ENCODE measurements at regions not wholly inside any gene's neighbourhood (a gene's known extent, or its start where the extent isn't known, plus 50 kb on each side); places are given as distances from the start of the nearest gene placed in this dataset.
"Not testable (repeated sequence)": the region's sequence is repeated elsewhere in the genome, so short reads cannot be mapped to it uniquely, and the experiment has no call there.

DNA sequence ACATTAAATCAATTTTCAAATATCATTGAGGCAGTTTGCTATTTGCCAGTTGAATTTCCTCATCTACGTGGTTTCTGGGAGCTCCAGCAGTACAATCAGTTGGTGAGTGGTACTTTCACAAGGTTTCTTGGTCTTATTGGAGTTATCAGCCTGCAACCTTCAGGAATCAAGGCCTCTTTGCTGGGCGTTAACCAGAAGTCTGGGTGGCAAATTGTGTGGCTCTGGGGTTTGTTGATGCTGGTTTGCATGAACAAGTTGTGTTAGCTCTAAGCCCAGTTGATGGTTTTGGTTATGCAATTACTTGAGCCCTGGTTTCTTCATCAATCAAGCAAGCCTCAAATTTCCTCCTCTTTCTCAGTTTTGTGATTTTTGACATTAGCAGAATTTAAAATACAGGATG lies 152.9 kb upstream of the ANKRD55 start:
- no peak for DNase-seq (ENCODE audit: low spot score)

DNA sequence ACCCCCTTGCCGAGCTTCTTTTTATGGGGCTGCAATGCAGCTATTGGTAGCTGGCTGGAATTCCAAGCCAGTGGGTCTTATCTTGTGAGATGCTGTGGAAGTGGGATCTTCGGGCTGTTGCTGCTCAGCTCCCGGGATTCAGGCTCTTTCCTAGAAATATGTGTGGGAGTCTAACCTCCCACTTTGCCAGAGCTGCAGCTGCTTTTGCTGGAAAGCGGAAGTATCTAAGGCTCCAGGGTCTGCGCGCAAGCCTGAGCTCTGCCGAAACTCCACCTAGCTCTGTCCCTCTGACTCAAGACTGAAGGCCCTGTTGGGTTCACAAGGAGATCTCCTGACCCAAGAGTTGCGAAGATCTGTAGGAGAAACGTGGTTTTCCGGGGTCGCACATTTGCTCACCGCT lies 151.1 kb upstream of the ANKRD55 start:
- no peak for DNase-seq (ENCODE audit: low spot score)

DNA sequence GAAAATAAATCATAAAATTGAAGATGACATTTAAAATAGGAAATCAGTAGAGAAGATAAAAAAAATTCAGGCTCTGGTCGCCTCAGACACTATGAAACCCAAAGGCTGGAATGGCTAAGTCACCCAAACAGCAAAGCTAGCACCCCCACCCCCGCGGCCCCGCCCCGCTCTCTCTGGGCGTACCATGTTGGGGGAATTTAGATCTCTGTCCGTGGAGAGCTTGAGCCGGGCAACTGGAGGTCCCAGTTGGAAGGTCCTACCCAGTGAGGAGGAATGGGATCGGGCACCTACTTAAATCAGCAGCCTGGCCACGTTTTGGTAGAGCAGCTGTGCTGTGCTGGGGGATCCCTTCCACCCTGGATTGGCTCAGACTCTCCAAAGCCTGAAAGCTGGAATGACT lies 150.6 kb upstream of the ANKRD55 start:
- DNase-seq (ENCODE audit: low spot score), result no peak

DNA sequence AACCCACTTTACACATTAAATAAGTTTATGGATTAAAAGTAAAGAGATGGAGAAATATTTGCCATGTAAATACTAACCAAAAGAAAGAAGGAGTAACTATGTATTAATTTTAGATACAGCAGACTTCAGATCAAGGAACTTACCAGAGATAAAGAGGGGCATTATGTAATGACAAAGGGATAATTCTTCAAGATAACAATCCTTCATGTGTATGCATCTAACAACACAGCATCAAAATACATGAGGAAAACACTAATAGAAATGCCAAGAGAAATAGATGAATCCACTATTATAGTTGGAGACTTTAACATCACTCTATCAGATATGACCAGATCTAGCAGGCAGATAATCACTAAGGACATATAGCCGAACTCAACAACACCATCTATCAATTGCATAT lies 149.8 kb upstream of the ANKRD55 start:
- no peak for DNase-seq (ENCODE audit: low spot score)

GRCh38 chr5:56377573-56377972 lies 144.4 kb upstream of the ANKRD55 start:
- no peak for DNase-seq (ENCODE audit: low spot score)

- no peak for DNase-seq (ENCODE audit: low spot score)
Measured at GRCh38 chr5:56376128-56376527, 143.0 kb upstream of the ANKRD55 start.

- no peak for DNase-seq (ENCODE audit: low spot score)
Measured at GRCh38 chr5:56375011-56375410, 141.9 kb upstream of the ANKRD55 start.

DNA sequence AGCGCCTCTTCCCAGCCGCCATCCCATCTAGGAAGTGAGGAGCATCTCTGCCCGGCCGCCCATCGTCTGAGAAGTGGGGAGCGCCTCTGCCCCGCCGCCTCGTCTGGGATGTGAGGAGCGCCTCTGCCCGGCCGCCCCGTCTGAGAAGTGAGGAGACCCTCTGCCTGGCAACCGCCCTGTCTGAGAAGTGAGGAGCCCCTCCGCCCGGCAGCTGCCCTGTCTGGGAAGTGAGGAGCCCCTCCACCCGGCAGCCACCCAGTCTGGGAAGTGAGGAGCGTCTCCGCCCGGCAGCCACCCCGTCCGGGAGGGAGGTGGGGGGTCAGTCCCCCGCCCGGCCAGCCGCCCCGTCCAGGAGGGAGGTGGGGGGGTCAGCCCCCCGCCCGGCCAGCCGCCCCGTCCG lies 139.4 kb upstream of the ANKRD55 start:
- DNase-seq (ENCODE audit: low spot score), result not testable (repeated sequence)

- no peak for DNase-seq (ENCODE audit: low spot score)
Measured at GRCh38 chr5:56369361-56369811, 136.3 kb upstream of the ANKRD55 start.

- DNase-seq (ENCODE audit: low spot score), result no peak
Measured at GRCh38 chr5:56367748-56368147, 134.6 kb upstream of the ANKRD55 start.

DNA sequence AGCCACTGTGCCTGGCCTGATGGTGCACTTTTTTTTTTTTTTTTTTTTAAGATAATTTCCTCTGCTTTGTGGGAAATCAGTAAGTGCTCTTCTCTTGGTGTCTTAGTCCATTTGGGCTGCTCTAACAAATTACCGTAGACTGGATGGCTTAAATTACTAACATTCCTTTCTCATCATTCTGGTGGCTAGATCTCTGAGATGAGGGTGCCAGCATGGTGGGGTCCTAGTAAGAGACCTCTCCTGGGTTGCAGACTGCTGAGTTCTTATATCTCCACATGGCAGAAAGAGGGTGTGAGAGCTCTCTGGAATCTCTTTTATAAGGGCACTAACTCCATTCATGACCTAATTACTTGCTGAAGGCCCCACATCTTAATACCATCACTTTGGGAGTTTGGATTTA lies 133.9 kb upstream of the ANKRD55 start:
- no peak for DNase-seq (ENCODE audit: low spot score)

GRCh38 chr5:56361398-56361797 lies 128.3 kb upstream of the ANKRD55 start:
- DNase-seq (ENCODE audit: low spot score), result no peak

- no peak for DNase-seq (ENCODE audit: low spot score)
Measured at GRCh38 chr5:56360816-56361215, 127.7 kb upstream of the ANKRD55 start.

DNA sequence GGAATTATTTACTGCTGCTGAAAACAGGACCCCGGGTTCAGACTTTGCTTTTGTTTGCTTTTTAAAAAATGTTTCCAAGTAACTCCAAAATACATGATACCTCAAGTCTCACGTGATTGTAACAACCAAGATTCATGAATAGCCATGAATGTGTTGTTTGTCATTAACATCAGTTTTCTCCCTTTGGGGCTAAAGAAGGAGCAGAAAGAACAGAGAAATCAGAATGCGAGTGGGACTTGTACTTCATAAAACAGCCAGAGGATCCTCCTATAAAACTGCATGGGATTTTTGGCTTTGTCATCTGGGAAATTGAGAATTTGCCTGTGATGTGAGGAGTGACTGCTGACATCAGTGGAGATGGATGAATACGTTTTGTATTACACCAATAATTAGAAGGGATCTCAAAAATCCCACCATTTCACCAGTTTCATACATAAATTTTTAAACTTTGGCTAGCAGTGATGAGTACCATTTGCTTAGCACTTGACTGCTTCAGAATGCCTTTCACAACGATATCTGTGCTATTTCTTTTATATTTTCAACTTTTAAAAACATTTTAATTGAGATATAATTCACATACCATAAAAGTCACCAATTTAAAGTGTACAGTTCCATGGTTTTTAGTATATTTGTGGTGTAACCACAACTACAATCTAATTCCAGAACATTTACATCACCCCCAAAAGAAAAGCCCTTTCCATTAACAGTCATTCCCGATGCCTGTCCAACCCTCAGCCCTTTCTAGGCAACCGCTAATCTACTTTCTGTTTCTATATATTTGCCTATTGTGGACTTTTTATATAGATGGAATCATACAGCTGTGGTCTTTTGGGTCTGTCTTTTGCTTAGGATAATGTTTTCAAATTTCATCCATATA lies 126.9 kb upstream of the ANKRD55 start:
- no peak for DNase-seq (ENCODE audit: low spot score)

DNA sequence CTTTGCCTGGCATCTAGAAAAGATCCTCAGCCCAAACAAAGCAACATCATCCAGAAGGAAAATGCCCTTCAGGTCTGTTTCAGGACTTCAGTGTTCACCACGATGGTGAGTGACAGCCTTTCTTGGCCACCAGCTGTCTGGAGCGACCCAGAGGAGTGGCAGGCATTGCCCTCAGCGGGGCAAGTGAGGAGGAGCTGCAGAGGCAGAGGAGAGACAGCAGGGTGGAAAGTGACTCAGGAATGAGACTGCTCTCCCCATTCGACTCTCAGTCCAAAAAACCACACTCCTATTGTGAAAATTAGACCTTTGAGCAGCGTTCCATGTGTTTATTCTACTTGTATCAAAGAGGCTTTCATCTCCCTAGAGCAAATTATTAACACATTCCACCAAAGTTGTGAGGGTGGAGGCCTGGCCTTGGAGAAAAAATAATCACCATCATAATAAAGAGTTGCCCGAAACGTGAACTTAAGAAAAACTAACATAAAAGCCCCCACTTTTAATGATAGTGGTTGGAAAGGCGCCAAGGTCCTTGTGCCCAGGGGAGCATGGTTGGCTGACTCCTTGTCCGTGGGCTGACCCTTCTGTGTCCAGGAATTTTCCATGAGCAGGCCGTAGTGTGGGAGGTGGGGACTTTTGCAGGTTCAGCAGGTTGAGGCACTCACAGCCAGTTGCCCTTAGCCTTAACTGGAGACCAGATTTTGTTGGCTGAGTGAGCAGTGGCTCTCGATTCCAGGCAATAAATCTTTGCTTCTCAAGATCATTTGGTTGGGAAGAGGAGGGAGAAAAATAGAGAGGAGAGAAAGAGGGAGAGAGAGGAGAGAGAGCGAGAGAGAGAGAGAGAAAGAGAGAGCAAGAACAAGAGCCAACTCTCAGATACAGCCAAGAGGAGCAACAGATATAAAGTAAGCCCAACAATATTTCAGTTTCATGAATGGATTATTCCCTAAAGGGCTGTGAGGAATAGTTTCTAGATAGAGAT lies 125.9 kb upstream of the ANKRD55 start:
- no peak for DNase-seq (ENCODE audit: low spot score)

DNA sequence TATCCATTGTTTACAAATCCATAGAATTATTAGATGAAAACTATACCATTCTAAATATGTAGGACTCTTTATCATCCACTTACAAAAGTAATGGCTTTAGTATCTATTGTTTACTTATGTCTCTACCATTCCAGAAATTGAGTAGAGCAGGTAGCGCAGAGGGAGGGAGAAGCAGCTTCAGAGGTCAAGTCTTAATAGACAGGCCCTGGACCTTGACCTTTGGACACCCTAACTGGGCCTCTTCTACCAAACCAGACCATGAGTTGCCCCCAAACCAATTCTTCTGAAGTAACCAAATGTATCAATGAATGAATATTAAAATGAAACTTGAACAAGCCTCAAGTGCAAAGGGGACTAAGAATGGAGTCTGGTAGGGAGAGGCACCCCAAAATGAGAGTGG lies 124.9 kb upstream of the ANKRD55 start:
- DNase-seq (ENCODE audit: low spot score), result no peak

DNA sequence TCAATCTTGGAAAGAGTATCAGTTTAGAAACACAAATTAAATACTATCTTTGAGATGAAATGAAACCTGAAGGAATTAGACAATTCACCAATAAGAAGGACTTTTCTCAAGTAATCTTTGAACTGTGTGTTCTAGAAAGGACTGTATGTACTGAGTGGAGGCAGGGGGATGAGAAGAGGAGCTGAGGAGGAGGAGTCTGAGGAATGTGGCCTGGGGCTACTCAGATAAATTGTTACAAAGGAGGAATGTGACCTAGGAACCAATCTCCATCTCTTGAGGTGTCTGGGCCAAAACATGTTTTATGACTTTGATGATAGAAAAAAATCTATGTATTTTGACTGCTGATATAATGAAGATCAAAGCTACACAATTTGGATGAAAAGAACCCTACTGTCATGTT lies 124.3 kb upstream of the ANKRD55 start:
- DNase-seq (ENCODE audit: low spot score), result no peak

GRCh38 chr5:56356836-56357160 lies 123.7 kb upstream of the ANKRD55 start:
- DNase-seq (ENCODE audit: low spot score), result no peak

DNA sequence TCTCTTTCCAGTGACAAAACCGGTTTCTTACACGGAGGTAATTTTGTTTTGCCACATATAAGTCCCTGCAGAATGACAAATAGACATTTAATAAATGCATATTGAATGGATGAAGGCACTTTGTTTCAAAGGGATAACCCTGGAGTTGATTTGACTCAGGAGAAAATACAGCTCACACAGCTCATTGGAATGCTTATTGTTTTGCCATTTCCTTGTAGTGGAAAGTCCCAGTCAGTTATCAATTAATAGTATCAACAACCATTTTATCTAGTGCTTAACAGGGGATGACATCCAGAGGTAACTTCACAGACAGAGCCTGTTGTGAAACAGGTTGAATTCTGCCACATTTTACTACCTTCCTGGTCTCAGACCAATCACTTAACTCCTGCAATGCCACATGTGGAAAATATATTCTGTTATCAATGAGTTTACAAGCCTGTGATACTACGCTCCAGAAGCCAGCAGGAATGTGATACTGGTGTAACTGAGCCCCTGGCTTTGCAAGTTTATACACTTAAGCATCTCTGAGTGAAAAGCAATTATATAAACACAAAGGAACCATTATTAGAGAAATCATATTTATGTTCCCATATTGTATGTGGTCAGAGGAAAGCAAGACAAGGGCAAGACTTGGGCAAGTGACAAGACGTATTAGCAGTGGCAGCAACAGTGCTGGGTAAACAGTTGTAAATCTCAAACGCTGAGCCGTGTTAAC lies 123.1 kb upstream of the ANKRD55 start:
- DNase-seq (ENCODE audit: low spot score), result no peak

GRCh38 chr5:56354836-56355235 lies 121.7 kb upstream of the ANKRD55 start:
- no peak for DNase-seq (ENCODE audit: low spot score)

GRCh38 chr5:56352808-56353590 lies 119.9 kb upstream of the ANKRD55 start:
- no peak for DNase-seq (ENCODE audit: low spot score)
